Activated CD4-positive, alpha-beta T cell treated with anti-CD3 and anti-CD28 coated beads, Interleukin-10, Interleukin-2, amounts not matched to agents 100 ng/mL and 50 ng/mL, durations not matched to agents 16 hours and 8 hours (primary cell): ENCODE measurements at regions not wholly inside any gene's neighbourhood (a gene's known extent, or its start where the extent isn't known, plus 50 kb on each side); places are given as distances from the start of the nearest gene placed in this dataset.
"Not testable (repeated sequence)": the region's sequence is repeated elsewhere in the genome, so short reads cannot be mapped to it uniquely, and the experiment has no call there.

Experiments
- DNase-seq: peaks from one replicate; pipeline ENCODE4 v3.0.0-alpha.2; 2020

GRCh38 chrX:10972706-10973105 is 138.4 kb upstream of the HCCS start:
- no peak for DNase-seq

- DNase-seq: no peak
These were observed 136.2 kb upstream of the HCCS start for GRCh38 chrX:10974920-10975319.

GRCh38 chrX:10979956-10980355 is 131.2 kb upstream of the HCCS start:
- DNase-seq: no peak

- no peak for DNase-seq
These were observed 129.6 kb upstream of the HCCS start for GRCh38 chrX:10981506-10981905.

- no peak for DNase-seq
These were observed 127.6 kb upstream of the HCCS start for GRCh38 chrX:10983526-10983925.

- no peak for DNase-seq
These were observed 126.9 kb upstream of the HCCS start for GRCh38 chrX:10984213-10984612.

DNA sequence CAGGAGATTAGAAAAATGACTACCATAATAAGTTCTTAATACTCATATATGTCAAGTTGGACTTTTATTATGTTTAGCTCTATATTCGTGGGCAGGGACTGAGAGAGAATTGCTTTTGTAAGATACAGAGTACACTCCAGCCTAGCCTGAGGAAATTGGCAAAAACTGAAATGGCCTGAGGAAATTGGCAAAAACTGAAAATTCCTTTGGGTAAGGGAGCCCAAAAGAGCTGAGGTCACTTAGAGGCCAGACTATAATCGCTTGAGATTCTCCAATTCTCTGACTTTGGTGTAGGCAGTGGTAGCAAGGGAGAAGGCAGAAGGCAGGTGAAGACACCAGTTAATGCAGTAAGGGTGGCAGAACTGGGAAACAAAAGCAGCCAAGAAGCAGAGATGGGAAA is 124.5 kb upstream of the HCCS start:
- no peak for DNase-seq

GRCh38 chrX:10988653-10989052 is 122.5 kb upstream of the HCCS start:
- no peak for DNase-seq

GRCh38 chrX:10989386-10989785 is 121.7 kb upstream of the HCCS start:
- no peak for DNase-seq

DNA sequence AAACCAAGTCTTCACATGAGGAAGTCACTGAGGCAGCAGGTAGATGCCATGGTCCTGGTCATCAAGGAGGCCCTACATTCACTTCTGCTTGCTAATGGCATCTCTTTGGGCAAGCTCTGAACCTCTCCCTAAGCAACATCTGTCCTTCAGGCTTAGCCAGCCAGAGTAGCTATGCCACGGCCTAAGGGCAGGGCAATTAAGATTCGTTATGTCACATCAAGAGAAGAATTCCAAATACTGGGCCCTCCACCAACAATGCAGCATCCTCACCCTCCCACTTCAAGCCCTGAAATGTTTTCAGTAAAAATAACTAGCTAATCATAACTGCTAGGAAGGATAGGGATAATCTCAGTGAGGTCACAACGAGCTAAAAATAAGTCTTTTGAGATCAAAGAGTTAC is 120.7 kb upstream of the HCCS start:
- no peak for DNase-seq

- DNase-seq: no peak
These were observed 120.2 kb upstream of the HCCS start for GRCh38 chrX:10990976-10991375.

DNA sequence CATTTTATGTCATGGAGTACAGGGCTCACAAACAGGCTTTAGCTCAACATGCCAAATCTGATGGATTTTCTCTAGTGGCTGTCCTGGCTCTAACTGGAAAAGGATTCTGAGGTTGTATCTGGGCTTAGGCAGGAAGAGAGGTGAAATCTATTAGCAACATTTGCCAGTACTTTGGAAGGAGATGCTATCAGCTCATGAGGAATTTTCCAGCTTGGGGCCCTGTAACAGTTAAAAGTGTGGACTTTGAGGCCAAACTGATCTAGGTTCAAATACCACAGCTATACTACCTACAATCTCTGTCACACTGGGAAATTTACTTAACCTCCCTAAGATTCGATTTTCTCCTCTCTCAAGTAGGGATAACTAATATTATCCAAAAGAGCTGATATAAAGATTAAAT is 119.0 kb upstream of the HCCS start:
- no peak for DNase-seq

- not testable (repeated sequence) for DNase-seq
These were observed 104.1 kb upstream of the HCCS start for GRCh38 chrX:11007076-11007475.

- no peak for DNase-seq
These were observed 100.7 kb upstream of the HCCS start for GRCh38 chrX:11010476-11010875.

GRCh38 chrX:11016728-11017127 is 94.4 kb upstream of the HCCS start:
- no peak for DNase-seq

GRCh38 chrX:11022588-11022987 is 88.5 kb upstream of the HCCS start:
- not testable (repeated sequence) for DNase-seq

DNA sequence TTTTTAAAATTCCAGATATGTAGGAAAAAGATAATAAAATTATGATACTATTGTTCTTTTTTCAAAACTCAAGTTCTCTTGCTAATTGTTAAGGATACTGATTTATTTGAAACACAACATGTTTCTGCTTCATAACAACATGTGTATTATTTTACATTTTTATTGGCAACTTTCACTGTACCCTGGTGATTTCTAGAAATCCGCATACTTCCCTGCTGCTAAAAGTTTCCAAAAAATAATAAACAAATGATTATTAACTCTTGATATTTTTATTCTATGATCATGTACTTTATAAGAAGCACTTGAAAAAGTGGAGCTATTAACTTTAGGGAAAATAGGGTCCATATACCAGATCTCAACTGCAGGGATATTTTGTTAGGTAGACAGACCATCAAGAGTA is 71.2 kb upstream of the HCCS start:
- DNase-seq: no peak

GRCh38 chrX:11040405-11040804 is 70.7 kb upstream of the HCCS start:
- DNase-seq: no peak

DNA sequence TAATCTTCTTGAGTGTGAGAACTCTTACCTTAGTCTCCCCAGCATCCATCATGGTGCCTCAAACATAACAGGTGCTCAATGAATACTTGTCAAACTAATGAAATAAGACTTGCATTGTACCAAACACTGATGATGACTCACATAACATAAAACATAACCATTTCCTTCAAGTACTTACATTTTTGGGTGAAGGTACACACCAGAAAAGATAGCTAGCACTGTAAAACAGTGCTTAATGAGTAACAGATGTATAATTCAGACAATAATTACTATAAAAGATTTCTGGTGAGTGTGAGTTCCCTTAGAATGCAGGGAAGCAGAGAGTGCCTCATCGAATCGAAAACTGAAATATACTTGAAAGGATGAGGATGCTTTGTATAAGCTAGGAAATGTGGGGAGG is 70.1 kb upstream of the HCCS start:
- no peak for DNase-seq

DNA sequence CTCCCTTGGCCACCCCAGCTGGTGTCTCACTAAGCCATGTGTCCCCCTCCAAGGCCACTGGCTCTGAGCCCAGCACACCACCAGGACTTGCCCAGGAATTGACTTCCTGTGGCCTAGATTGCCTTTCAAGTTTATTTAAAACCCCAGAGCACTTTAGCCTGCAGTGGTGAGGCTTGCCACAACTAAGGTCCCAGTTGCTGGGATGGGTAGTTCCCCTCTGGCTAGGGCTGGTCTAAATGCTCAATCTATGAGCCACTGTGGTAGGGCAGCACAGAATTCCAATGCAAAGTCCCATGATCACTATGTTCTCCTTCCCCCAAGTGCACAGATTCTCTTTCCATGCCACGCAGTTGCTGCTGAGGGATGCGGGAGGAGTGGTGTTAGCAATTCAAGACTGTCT is 61.1 kb upstream of the HCCS start:
- DNase-seq: no peak

DNA sequence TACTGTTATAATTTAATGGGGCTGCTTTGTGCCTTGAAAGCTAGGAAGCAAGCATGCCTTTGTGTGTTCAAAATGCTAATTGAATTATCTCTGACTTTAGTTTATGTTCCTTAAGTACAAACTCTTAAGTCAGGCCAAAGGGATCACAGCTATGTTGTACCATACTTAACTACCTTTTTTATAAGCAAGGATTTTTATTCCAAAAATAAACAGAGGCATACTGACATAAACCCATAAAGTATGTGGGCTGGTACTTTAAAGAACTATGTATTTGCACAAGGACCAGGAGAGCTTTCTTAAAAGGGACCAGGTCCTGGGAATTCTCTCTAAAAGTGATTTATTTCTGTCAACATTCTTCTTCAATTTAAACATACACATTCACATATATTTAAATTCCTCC is 57.8 kb upstream of the HCCS start:
- no peak for DNase-seq

DNA sequence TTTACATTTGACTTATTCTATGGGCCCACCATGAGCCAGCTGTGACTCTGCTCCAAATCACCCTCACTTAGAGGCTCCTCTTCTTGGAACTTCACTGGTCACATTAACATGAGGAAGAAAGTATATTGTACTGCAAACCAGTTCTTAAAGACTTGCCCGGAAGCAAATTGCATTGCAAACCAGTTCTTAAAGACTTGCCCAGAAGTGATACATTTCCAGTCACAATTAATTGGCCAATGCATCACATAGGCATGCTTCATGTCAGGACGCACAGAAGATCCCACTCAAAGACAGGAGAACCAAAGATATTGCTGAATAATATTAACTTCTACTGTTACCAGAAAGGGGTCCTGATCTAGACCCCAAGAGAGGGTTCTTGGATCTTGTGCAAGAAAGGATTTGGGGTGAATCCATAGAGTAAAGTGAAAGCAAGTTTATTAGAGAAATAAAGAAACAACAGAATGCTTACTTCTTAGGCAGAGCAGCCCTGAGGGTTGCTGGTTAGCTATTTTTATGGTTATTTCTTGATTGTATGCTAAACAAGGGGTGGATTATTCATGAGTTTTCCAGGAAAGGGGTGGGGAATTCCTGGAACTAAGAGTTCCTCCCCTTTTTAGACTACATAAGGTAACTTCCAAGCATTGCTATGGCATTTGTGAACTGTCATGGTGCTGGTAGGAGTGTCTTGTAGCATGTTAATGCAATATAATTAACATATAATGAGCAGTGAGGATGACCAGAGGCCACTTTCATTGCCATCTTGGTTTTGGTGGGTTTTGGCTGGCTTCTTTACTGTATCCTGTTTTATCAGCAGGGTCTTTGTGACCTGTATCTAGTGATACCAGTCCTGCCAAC is 54.6 kb upstream of the HCCS start:
- DNase-seq: no peak

DNA sequence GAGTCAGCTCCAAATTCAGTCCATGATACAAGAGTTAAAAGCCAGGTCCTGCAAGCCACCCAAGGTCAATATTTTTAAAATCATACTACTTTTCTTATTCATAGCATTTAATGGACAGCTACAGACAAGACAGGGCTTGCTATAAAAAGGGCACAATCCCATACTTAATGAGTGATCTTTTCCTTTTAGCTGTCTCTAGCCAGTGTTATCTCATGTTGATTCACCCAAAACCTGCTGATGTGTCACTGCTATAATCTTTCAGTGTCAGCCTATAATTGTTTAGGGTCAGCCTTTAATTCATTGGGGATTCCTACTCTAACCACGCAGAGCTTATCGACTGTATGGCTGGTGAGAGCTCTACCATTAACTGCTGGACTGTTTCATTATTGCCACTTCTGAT is 51.2 kb upstream of the HCCS start:
- no peak for DNase-seq
